ENCODE measurements at regions not wholly inside any gene's neighbourhood (a gene's known extent, or its start where the extent isn't known, plus 50 kb on each side); places are given as distances from the start of the nearest gene placed in this dataset.

DNA sequence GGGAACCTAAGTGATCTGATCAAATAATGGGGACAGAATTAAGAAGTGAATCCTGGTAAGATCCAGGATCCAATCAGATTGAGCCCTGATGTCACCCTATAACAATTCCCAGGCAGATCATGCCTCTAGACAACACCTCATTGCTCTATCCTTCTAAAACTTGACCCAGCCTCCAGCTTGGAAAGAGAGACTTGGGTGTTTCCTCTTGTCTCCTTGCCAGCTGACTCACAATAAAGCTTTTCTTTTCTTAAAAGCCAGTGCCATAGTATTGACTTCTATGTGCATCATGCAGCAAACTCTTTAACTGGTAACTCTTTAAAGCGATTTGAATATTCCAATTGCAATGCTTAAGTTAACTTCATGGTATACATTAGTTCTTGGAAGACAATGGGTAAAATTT, 109.6 kb upstream of the CHORDC1 start:
- Histone ChIP-seq H2AFZ (ENCODE audit: low read depth, low read length) (no peak overlapping the region), H3K4me2 (ENCODE audit: low read length) (no peak overlapping the region), H3K79me2 (ENCODE audit: low read length) (no peaks in the 10 kb centered on the region), H3K9ac (ENCODE audit: low read length) (no peak overlapping the region), H4K20me1 (ENCODE audit: insufficient read depth, low read length) (no peaks in the 10 kb centered on the region), H3K27ac (ENCODE audit: low read length) (no peak overlapping the region), H3K4me1 (ENCODE audit: low read length) (no peaks in the 10 kb centered on the region), H3K36me3 (replicated peaks; ENCODE audit: low read depth, low read length) (no peaks in the 10 kb centered on the region), H3K4me3 (ENCODE audit: low read length) (no peak overlapping the region), H3K9me3 (ENCODE audit: insufficient read depth, low read length) (no peaks in the 10 kb centered on the region), H3K27me3 (ENCODE audit: low read depth, low read length) (no peaks in the 10 kb centered on the region)
- TF ChIP-seq EZH2phosphoT487 (IDR thresholded peaks at IDR 0.05; ENCODE audit: low read depth) = no peak
- TF ChIP-seq, protein P1, sequence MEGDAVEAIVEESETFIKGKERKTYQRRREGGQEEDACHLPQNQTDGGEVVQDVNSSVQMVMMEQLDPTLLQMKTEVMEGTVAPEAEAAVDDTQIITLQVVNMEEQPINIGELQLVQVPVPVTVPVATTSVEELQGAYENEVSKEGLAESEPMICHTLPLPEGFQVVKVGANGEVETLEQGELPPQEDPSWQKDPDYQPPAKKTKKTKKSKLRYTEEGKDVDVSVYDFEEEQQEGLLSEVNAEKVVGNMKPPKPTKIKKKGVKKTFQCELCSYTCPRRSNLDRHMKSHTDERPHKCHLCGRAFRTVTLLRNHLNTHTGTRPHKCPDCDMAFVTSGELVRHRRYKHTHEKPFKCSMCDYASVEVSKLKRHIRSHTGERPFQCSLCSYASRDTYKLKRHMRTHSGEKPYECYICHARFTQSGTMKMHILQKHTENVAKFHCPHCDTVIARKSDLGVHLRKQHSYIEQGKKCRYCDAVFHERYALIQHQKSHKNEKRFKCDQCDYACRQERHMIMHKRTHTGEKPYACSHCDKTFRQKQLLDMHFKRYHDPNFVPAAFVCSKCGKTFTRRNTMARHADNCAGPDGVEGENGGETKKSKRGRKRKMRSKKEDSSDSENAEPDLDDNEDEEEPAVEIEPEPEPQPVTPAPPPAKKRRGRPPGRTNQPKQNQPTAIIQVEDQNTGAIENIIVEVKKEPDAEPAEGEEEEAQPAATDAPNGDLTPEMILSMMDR (IDR thresholded peaks at IDR 0.05; ENCODE audit: low read depth, low read length) = no peak

DNA sequence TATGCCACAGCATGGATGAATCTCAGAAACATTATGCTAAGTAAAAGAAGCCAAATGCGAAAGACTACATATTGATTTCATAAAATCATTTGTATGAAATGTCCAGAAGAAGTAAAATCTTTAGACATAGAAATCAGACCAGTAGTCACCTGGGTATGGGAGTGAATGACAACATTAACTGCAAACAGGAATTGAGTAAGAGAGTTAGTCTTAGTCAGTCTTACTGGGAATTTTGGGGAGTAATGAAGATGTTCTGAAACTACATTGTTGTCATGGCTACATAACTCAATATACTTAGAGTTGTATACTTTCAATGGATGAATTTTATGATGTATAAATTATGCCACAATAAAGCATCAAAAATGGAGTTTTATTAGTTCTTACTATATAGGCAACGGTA, 107.8 kb upstream of the CHORDC1 start:
- H3K27me3 ChIP-seq (ENCODE audit: low read depth, low read length) = no peaks in the 10 kb centered on the region
- H3K4me3 ChIP-seq (ENCODE audit: low read length) = no peak overlapping the region
- TF ChIP-seq, protein P1 (IDR thresholded peaks at IDR 0.05; ENCODE audit: low read depth, low read length) = no peak
- no peak for TF ChIP-seq EZH2phosphoT487 (IDR thresholded peaks at IDR 0.05; ENCODE audit: low read depth)
- no peaks in the 10 kb centered on the region; the same call in 1 of the 2 replicates for H3K9me3 ChIP-seq (ENCODE audit: insufficient read depth, low read length)
- no peaks in the 10 kb centered on the region for H3K79me2 ChIP-seq (ENCODE audit: low read length)
- H2AFZ ChIP-seq (ENCODE audit: low read depth, low read length) = no peak overlapping the region
- H3K4me1 ChIP-seq (ENCODE audit: low read length) = peaks cover 5% of the 10 kb centered on the region; the same call in 1 of the 2 replicates
- no peaks in the 10 kb centered on the region for H3K36me3 ChIP-seq (replicated peaks; ENCODE audit: low read depth, low read length)
- no peak overlapping the region for H3K4me2 ChIP-seq (ENCODE audit: low read length)
- H3K9ac ChIP-seq (ENCODE audit: low read length) = no peak overlapping the region
- H4K20me1 ChIP-seq (ENCODE audit: insufficient read depth, low read length) = no peaks in the 10 kb centered on the region
- H3K27ac ChIP-seq (ENCODE audit: low read length) = no peak overlapping the region

DNA sequence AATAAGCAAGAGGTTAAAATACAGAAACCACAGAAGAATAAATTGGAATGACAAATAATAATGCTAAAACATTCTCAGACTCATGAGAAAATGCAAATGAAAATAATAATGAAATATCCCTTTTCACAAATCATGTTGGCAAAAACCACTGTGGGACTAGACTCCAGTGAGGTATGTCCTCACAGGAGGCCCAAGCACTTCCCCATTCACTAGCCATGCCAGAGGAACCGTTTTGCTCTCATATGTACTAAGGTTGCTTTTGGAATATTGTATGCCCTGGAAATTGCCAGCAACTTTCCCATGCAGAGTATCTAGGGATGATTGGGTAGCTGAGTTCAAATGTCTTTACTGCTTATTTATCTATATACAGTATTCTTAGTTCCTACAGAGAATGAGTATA, 106.2 kb upstream of the CHORDC1 start:
- peaks cover 5% of the 10 kb centered on the region; the same call in 1 of the 2 replicates for H3K4me1 ChIP-seq (ENCODE audit: low read length)
- no peaks in the 10 kb centered on the region for H4K20me1 ChIP-seq (ENCODE audit: insufficient read depth, low read length)
- no peak overlapping the region for H3K4me3 ChIP-seq (ENCODE audit: low read length)
- no peak overlapping the region for H3K9ac ChIP-seq (ENCODE audit: low read length)
- H3K27ac ChIP-seq (ENCODE audit: low read length) = no peak overlapping the region
- no peak overlapping the region for H3K4me2 ChIP-seq (ENCODE audit: low read length)
- H3K36me3 ChIP-seq (replicated peaks; ENCODE audit: low read depth, low read length) = no peaks in the 10 kb centered on the region
- no peak for TF ChIP-seq EZH2phosphoT487 (IDR thresholded peaks at IDR 0.05; ENCODE audit: low read depth)
- TF ChIP-seq, protein P1 (IDR thresholded peaks at IDR 0.05; ENCODE audit: low read depth, low read length) = no peak
- H3K9me3 ChIP-seq (ENCODE audit: insufficient read depth, low read length) = no peaks in the 10 kb centered on the region; the same call in 1 of the 2 replicates
- H3K27me3 ChIP-seq (ENCODE audit: low read depth, low read length) = no peaks in the 10 kb centered on the region
- no peaks in the 10 kb centered on the region for H3K79me2 ChIP-seq (ENCODE audit: low read length)
- no peak overlapping the region for H2AFZ ChIP-seq (ENCODE audit: low read depth, low read length)

DNA sequence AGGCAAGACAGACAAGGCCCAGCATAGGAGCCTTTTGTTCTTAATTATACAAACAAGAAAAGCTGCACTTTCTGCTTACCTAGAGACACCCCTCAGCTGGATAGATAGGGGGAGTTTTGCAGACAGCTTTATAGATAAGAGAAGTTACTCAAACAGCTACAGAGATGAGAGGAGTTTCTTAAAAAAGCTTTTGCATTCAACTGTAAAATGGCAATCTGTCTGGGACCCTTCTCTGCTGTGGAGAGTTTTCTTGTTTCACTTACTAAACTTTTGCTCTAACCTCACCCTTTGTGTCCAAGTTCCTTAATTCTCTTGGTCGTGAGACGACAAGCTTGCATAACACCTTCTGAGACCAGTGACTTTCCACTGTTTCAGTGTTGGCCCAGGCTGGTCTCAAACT, 103.8 kb upstream of the CHORDC1 start:
- Histone ChIP-seq H3K4me2 (ENCODE audit: low read length) (no peak overlapping the region), H3K27me3 (ENCODE audit: low read depth, low read length) (no peaks in the 10 kb centered on the region), H3K27ac (ENCODE audit: low read length) (no peak overlapping the region), H2AFZ (ENCODE audit: low read depth, low read length) (no peak overlapping the region), H3K4me1 (ENCODE audit: low read length) (peaks cover 5% of the 10 kb centered on the region; the same call in 1 of the 2 replicates), H3K4me3 (ENCODE audit: low read length) (no peak overlapping the region), H3K9me3 (ENCODE audit: insufficient read depth, low read length) (no peaks in the 10 kb centered on the region; the same call in 1 of the 2 replicates), H3K9ac (ENCODE audit: low read length) (no peak overlapping the region), H4K20me1 (ENCODE audit: insufficient read depth, low read length) (no peaks in the 10 kb centered on the region), H3K79me2 (ENCODE audit: low read length) (no peaks in the 10 kb centered on the region), H3K36me3 (replicated peaks; ENCODE audit: low read depth, low read length) (no peaks in the 10 kb centered on the region)
- TF ChIP-seq EZH2phosphoT487 (IDR thresholded peaks at IDR 0.05; ENCODE audit: low read depth) = no peak
- TF ChIP-seq, protein P1 (IDR thresholded peaks at IDR 0.05; ENCODE audit: low read depth, low read length) = no peak
